ENCODE measurements at regions not wholly inside any gene's neighbourhood (a gene's known extent, or its start where the extent isn't known, plus 50 kb on each side); places are given as distances from the start of the nearest gene placed in this dataset.
"Not testable (repeated sequence)": the region's sequence is repeated elsewhere in the genome, so short reads cannot be mapped to it uniquely, and the experiment has no call there.

- no peak for DNase-seq
Observed at GRCh38 chr10:9015005-9015404, 960.5 kb downstream of the GATA3 start.

GRCh38 chr10:9015447-9015846 is 961.0 kb downstream of the GATA3 start:
- DNase-seq, result no peak

GRCh38 chr10:9016930-9017329 is 962.4 kb downstream of the GATA3 start:
- DNase-seq, result no peak

- DNase-seq, result peak; percentile 32
Observed at GRCh38 chr10:9018195-9019173, 964.0 kb downstream of the GATA3 start.

- DNase-seq, result no peak
Observed at GRCh38 chr10:9023206-9023605, 968.7 kb downstream of the GATA3 start.

- DNase-seq, result peak; percentile 14
Observed at GRCh38 chr10:9024210-9024609, 969.7 kb downstream of the GATA3 start.

GRCh38 chr10:9028231-9028630 is 973.7 kb downstream of the GATA3 start:
- DNase-seq, result peak; percentile 38

GRCh38 chr10:9035355-9035754 is 980.9 kb downstream of the GATA3 start:
- no peak for DNase-seq

- no peak for DNase-seq
Observed at GRCh38 chr10:9036711-9037204, 982.3 kb downstream of the GATA3 start.

- no peak for DNase-seq
Observed at GRCh38 chr10:9038146-9038714, 983.7 kb downstream of the GATA3 start.

- DNase-seq, result no peak
Observed at GRCh38 chr10:9043466-9043865, 989.0 kb downstream of the GATA3 start.

GRCh38 chr10:9045311-9045710 is 990.8 kb downstream of the GATA3 start:
- DNase-seq, result no peak

GRCh38 chr10:9051328-9051974 is 997.0 kb downstream of the GATA3 start:
- no peak for DNase-seq

GRCh38 chr10:9052767-9053166 is 998.3 kb downstream of the GATA3 start:
- no peak for DNase-seq

- no peak for DNase-seq
Observed at GRCh38 chr10:9056521-9056920, 1002.0 kb downstream of the GATA3 start.

GRCh38 chr10:9057293-9057692 is 1002.8 kb downstream of the GATA3 start:
- DNase-seq, result not testable (repeated sequence)

- no peak for DNase-seq
Observed at GRCh38 chr10:9060314-9060713, 1005.8 kb downstream of the GATA3 start.

GRCh38 chr10:9061871-9062270 is 1007.4 kb downstream of the GATA3 start:
- no peak for DNase-seq

GRCh38 chr10:9066152-9066551 is 1011.7 kb downstream of the GATA3 start:
- no peak for DNase-seq

- DNase-seq, result no peak
Observed at GRCh38 chr10:9068003-9068402, 1013.5 kb downstream of the GATA3 start.

GRCh38 chr10:9069136-9069535 is 1014.6 kb downstream of the GATA3 start:
- no peak for DNase-seq

- no peak for DNase-seq
Observed at GRCh38 chr10:9075420-9075819, 1020.9 kb downstream of the GATA3 start.

- DNase-seq, result no peak
Observed at GRCh38 chr10:9076066-9076465, 1021.6 kb downstream of the GATA3 start.

- DNase-seq, result no peak
Observed at GRCh38 chr10:9081253-9081652, 1026.8 kb downstream of the GATA3 start.
